ENCODE measurements at regions not wholly inside any gene's neighbourhood (a gene's known extent, or its start where the extent isn't known, plus 50 kb on each side); places are given as distances from the start of the nearest gene placed in this dataset.

- TF ChIP-seq EP300 (IDR thresholded peaks at IDR 0.05; ENCODE audit: borderline replicate concordance) (no peak), YY1 (IDR thresholded peaks at IDR 0.05; ENCODE audit: low read depth) (no peak), CEBPB (IDR thresholded peaks at IDR 0.05) (0 out of 2 replicates have a peak, but pooled peaks have one; percentile 10), FOXM1 (IDR thresholded peaks at IDR 0.05; ENCODE audit: borderline replicate concordance, low read depth) (no peak), TAF1 (IDR thresholded peaks at IDR 0.05; ENCODE audit: low read depth) (no peak), USF1 (IDR thresholded peaks at IDR 0.05) (no peak), TEAD4 (IDR thresholded peaks at IDR 0.05) (no peak), MAX (IDR thresholded peaks at IDR 0.05) (0 out of 2 replicates have a peak, but pooled peaks have one; percentile 19), NFIC (IDR thresholded peaks at IDR 0.05) (no peak), TCF12 (IDR thresholded peaks at IDR 0.05; ENCODE audit: low read depth) (no peak), CREB1 (IDR thresholded peaks at IDR 0.05; ENCODE audit: low read depth) (no peak)
These were observed 67.5 kb upstream of the ZMIZ1 start for GRCh38 chr10:79001082-79001885.

GRCh38 chr10:79002336-79002735 lies 66.4 kb upstream of the ZMIZ1 start:
- TF ChIP-seq ZBTB7A (IDR thresholded peaks at IDR 0.05; ENCODE audit: low read depth) (no peak), EP300 (IDR thresholded peaks at IDR 0.05; ENCODE audit: borderline replicate concordance) (no peak), TAF1 (IDR thresholded peaks at IDR 0.05; ENCODE audit: low read depth) (no peak)

GRCh38 chr10:79003183-79004100 lies 65.3 kb upstream of the ZMIZ1 start:
- no peak for TF ChIP-seq NFIC (IDR thresholded peaks at IDR 0.05)
- TF ChIP-seq TAF1 (IDR thresholded peaks at IDR 0.05; ENCODE audit: low read depth), result no peak
- TF ChIP-seq MAX (IDR thresholded peaks at IDR 0.05), result no peak
- no peak for TF ChIP-seq ZBTB7A (IDR thresholded peaks at IDR 0.05; ENCODE audit: low read depth)
- TF ChIP-seq CREB1 (IDR thresholded peaks at IDR 0.05; ENCODE audit: low read depth), result no peak
- no peak for TF ChIP-seq EP300 (IDR thresholded peaks at IDR 0.05; ENCODE audit: borderline replicate concordance)
- TF ChIP-seq YY1 (IDR thresholded peaks at IDR 0.05; ENCODE audit: low read depth), result no peak
- no peak for TF ChIP-seq CEBPB (IDR thresholded peaks at IDR 0.05)
- no peak for TF ChIP-seq TCF12 (IDR thresholded peaks at IDR 0.05; ENCODE audit: low read depth)
- TF ChIP-seq FOXM1 (IDR thresholded peaks at IDR 0.05; ENCODE audit: borderline replicate concordance, low read depth), result no peak
- no peak for TF ChIP-seq RAD21 (IDR thresholded peaks at IDR 0.05; ENCODE audit: low read depth)
- no peak for TF ChIP-seq USF1 (IDR thresholded peaks at IDR 0.05)

GRCh38 chr10:79004311-79004710 lies 64.5 kb upstream of the ZMIZ1 start:
- TF ChIP-seq TEAD4 (IDR thresholded peaks at IDR 0.05), result peak; percentile 94
- no peak for TF ChIP-seq MAX (IDR thresholded peaks at IDR 0.05)
- no peak for TF ChIP-seq ZBTB7A (IDR thresholded peaks at IDR 0.05; ENCODE audit: low read depth)
- peak; percentile 67 for TF ChIP-seq NFIC (IDR thresholded peaks at IDR 0.05)
- no peak for TF ChIP-seq USF1 (IDR thresholded peaks at IDR 0.05)
- no peak for TF ChIP-seq TAF1 (IDR thresholded peaks at IDR 0.05; ENCODE audit: low read depth)
- no peak for TF ChIP-seq EGR1 (IDR thresholded peaks at IDR 0.05)
- TF ChIP-seq YY1 (IDR thresholded peaks at IDR 0.05; ENCODE audit: low read depth), result no peak
- TF ChIP-seq RAD21 (IDR thresholded peaks at IDR 0.05; ENCODE audit: low read depth), result no peak
- TF ChIP-seq EP300 (IDR thresholded peaks at IDR 0.05; ENCODE audit: borderline replicate concordance), result peak; percentile 45; the same call in 1 of the 2 replicates
- peak; percentile 49; the same call in 1 of the 2 replicates for TF ChIP-seq TCF12 (IDR thresholded peaks at IDR 0.05; ENCODE audit: low read depth)
- TF ChIP-seq CREB1 (IDR thresholded peaks at IDR 0.05; ENCODE audit: low read depth), result no peak

GRCh38 chr10:79005126-79005810 lies 63.5 kb upstream of the ZMIZ1 start:
- TF ChIP-seq EGR1 (IDR thresholded peaks at IDR 0.05) (no peak), TEAD4 (IDR thresholded peaks at IDR 0.05) (no peak), CEBPB (IDR thresholded peaks at IDR 0.05) (no peak), USF1 (IDR thresholded peaks at IDR 0.05) (no peak), YY1 (IDR thresholded peaks at IDR 0.05; ENCODE audit: low read depth) (no peak), EP300 (IDR thresholded peaks at IDR 0.05; ENCODE audit: borderline replicate concordance) (no peak), MAX (IDR thresholded peaks at IDR 0.05) (no peak), ZBTB7A (IDR thresholded peaks at IDR 0.05; ENCODE audit: low read depth) (no peak), TAF1 (IDR thresholded peaks at IDR 0.05; ENCODE audit: low read depth) (no peak), NFIC (IDR thresholded peaks at IDR 0.05) (no peak)

- TF ChIP-seq NFIC (IDR thresholded peaks at IDR 0.05) (no peak), TCF12 (IDR thresholded peaks at IDR 0.05; ENCODE audit: low read depth) (no peak), ZBTB7A (IDR thresholded peaks at IDR 0.05; ENCODE audit: low read depth) (no peak), REST (IDR thresholded peaks at IDR 0.05; ENCODE audit: low read depth) (no peak), MAX (IDR thresholded peaks at IDR 0.05) (no peak), CREB1 (IDR thresholded peaks at IDR 0.05; ENCODE audit: low read depth) (no peak)
These were observed 61.7 kb upstream of the ZMIZ1 start for GRCh38 chr10:79007018-79007417.

Measured in Ishikawa (cell line).